ENCODE measurements at regions not wholly inside any gene's neighbourhood (a gene's known extent, or its start where the extent isn't known, plus 50 kb on each side); places are given as distances from the start of the nearest gene placed in this dataset.

DNA sequence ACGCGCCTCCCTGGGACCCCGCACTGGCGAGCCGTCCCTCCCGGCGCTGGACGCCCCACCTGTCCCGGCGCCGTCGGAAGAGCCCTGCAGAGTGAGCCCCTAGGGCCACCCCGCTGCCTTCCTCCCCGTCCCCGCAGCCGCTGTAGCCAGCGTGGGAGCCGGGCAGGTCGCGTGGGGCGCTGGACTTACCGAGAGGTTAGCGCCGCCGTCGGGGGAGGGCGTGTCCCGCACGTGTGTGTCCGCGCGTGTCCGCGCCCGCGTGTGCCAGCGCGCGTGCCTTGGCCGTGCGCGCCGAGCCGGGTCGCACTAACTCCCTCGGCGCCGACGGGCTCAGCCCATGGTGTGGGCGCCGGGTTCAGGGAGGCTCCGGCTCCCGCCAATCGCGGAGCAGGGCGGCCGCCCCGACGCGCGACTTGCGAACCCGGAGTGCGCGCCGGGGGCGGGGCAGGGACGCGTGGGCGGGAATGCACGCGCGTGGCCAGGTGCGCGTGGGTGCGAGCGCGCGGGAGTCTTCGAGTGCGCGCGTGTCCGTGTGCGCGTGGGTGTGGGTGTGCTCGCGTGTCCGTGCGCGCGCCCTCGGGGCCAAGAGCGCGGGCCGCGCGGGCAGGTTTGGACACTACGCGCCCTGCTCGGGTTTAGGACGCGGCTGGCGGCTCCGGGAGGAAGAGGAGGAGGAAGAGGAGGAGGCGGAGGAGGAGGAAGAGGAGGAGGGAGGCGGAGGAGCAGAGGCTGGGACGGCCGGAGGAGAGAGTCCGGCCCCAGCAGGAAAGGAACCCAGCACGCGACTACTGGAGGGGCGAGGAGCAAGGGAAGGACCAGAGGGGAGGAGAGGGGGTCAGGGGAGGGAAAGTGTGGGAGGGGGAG, 145.2 kb upstream of the ETS2 start:
- DNase-seq: no peak

DNA sequence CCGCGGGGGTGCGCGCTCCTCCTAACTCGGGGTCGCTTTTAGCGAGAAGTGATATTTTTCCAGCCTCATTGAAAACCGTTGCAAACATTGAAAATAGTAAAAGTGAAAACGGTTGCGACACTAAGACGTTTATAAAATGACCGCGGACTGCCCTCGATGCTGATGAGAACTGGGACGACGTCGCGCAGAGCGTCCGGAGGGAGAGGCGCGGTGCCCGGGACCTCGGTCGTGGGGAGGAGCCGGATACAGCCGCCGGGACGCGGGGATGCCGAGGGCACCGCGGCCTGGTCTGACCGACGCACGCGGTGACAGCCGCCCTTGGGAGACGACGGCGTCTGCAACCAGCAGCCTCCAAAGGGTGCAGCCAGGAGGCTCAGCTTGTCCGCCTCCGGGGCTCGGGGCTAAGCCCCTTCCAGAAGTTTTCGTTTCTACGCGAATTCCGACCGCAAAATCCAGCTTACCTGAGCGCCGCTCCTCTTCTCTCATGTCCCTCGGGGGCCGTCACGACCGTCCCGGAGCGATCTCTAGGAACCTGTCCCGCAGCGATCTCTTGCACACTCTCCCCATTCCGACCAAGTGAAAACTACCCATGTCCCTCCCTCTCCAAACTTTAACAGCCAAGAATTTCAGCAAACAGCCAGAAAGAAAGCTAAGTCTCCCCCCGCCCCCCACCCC, 144.4 kb upstream of the ETS2 start:
- no peak for DNase-seq

DNA sequence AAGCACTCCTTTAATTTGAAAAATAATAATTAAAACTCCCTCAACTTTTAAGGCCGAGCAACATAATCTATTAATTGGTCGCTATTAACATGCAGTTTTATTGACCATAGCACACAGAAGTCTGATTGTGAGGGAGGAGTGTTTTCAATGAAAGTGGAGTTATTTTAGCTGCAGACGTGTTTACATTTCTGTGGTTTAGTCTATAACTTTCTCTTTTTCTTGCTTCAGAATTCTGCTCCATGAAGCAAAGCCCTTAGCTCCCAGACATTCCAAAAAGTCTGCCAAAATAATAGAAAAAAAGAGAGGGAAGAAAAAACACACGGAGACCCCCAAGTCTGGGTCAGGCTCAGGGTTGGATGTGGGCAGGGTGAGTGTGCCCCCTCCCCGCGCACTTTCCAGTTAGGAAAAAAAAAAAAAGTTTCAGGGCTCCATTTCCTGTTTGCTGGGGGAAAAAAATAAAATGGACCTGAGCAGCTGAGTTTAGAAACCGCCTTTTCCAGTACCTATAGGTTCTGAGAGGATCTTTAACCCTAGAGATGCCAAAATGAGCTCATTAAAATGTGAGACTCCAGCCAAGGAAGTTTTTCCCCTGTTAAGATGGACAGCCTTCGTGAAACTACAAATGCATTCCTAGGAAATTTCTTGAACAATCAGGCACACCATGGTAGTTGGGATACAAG, 143.7 kb upstream of the ETS2 start:
- no peak for DNase-seq

DNA sequence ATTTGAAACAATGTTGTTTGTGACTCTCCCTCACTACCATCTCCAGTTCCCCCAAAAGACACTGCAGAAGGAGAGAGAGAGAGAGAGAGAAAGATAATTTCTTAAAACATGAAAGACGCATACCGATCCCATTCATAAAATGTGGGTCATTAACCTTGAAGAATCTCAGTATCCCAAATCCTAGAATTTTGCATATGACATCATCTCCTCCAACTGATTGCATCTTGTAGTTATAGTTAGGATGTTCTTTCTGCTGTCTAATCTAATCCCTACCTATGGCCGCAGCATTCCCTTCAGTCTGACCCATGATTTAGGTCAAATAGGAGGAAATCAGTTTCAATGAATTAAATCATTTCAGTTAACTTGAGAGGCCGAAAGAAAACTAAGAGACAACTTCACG, 142.4 kb upstream of the ETS2 start:
- DNase-seq: no peak

DNA sequence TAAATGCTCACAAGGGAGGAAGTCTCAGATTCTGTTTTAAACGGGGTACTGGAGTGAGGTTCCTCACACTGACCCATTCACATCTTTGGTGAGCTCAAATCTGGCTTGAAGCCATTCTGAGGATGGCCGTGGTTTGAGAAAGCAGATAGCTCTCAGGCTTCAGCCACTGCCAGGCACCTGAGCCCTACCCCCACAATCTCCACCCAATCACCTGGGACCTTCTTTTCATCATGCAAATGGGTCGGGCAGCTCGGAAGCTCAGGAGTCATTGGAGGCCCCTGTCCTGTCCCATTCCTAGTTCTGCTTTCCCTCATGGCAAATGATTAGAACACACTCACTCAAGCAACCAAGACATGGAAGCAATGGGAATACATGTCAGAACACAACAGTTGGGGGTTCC, 141.4 kb upstream of the ETS2 start:
- DNase-seq: no peak

DNA sequence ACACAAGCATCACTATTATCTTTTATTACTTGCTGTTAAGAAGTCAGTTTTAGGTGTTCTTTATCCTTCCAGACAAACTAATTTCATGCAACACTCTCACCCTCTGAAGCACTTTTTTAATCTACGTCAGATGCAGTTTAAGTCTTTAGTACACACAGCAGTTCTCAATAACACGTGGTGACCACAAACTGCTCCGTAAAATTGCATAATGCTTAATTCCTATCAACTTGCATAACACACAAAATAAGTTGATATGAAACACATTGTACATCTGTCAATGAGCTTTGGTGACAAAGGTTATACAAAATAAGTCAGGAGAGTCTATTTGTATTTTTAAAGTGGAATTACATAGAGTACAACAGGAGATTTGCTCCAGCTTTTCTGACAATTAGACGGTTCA, 140.9 kb upstream of the ETS2 start:
- DNase-seq: no peak

DNA sequence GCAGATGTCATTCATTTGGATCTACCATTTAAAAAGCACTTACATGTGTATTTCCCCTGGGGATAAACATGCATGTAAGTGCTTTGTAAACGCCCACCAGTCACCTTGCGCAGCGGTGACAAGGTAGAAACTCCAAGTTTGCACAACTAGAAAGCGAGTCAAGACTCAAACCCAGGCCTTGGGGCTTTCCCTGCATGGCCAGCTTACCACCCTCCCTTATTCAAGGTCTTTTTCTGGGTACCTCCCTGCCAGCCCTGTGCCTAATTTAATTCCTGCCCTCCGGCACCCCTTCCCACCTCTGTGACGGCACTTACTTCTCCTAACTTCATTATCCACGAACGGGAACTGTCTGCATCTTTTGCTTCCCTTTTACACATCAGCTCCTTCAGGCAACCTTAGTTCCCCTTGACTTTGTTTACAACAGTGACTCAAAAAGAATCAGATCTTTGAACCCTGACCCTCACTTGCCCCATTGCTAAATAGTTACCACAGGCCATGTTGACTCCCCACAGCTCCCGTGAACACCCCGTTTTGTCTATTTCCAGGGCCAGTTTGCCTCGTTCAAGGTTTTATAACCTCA, 138.3 kb upstream of the ETS2 start:
- DNase-seq: no peak

DNA sequence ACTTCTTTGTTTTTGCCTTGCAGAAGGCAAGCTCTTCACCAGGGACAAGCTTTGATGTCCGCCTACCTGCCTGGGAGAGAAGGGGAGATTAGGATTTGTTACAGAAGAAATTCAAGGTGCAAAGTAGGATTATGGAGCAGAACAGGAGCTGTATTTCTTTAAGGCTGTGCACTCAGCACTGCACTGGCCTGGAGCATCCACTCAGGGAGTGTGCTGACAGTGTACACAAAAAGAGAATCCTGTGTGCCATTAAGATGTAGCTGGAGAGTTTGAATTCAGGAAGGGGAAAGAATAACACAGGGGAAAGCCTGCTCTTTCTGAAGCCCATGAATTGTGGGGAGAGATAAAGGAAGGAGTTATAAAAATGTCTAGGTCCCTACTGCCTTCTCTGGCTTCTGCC, 137.7 kb upstream of the ETS2 start:
- DNase-seq: no peak

DNA sequence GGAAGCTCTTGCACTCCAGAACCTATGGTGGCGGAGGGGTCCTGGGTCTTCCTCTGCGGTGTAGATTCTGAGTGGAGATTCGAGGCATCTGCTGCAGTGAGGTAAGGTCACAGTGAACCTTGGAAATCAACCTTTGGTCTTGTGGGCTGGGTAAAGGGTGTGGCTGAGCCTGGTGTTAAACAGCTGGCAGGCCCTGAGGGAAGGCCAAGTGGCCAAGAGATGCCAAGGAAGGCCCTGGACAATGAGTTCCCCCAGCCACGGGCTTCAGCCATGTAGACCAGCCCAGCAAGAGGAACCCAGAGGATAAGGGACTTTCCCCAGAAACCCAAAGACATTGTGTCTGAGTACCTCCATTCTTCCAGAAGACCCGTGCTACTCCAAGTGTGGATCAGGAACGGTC, 137.2 kb upstream of the ETS2 start:
- DNase-seq: no peak

DNA sequence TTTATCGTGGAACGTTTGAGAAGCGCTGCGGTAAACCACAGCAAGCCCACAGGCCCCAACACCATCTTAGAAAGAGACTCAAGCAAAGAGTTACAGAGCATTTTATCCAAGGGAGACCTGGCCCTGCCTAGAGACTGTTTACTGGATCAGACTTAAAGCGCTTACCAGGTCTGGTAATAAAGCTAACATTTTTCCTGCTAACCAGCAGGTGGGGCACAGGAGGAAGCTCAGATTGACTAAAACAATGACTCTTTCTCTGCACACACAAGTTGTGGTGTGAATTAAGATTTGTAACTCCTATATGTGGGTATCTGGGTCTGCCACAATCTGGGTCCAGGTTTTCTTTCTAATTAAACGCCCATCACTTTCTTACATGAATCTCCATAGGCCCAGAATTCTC, 136.5 kb upstream of the ETS2 start:
- no peak for DNase-seq

DNA sequence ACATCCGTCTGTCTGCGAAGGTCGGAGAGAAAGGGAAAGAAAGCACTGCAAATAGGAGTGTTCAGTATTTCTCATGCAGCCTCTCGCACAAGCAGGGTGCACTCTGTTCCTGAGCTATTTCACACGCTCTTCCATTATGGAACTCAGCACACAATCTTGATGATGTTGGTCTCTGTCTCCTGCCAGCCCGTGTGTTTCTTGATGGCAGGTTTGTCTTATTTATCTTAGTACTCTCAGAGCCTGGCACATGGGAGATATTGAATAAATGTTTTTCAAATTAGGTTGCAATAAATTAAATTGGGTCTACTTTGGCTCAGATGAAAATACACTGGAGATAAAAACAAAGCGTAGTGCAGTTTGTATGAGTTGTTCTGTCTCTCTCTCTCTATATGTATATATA, 134.9 kb upstream of the ETS2 start:
- DNase-seq: no peak

DNA sequence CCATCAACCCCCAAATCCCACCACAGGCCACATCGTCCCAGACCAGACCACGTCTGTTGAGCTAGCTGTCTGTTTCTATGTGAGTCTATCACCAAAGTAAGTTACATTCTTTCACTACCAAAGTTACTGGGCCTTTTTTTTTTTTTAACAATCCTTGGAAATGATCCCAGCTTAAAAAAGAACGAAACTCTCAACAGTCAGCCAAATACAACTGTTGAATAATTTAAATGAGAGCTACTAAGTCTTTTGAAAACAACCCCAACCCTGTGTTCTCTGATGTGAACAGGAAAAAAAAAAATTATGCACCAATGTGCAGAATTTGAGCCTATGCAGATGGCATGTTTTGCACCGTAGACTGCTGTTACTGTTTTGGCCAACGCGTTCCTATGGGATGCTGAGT, 134.0 kb upstream of the ETS2 start:
- DNase-seq: no peak

DNA sequence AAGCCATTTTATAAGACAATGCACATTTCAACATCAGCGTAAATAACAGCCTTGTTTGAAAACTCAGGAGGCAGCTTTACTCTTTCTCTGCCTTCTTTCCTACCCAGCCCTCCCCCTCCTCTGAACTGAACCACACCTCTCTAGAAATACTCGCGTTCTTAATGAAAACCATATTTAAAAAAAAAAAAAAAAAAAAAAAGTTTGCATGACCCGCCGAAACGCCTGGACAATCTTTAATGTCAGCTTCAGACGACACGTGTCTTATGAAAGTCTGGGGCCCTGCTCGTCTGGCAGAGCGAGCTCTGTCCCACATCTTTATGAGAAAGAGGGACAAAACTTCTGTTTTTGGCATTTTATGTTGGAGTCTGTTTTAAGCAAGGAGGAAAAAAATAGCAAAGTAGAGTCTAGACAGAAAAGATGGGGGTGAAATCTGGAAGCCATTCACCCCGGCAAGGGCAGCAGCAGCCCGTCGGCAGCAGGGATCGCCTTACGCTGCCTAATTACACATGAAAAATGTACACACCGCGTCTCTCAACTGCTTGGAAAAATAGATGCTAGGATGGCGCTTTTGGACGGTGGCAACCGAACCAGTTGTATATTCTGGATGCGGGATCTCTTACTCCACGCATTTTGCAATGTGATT, 130.4 kb upstream of the ETS2 start:
- no peak for DNase-seq

DNA sequence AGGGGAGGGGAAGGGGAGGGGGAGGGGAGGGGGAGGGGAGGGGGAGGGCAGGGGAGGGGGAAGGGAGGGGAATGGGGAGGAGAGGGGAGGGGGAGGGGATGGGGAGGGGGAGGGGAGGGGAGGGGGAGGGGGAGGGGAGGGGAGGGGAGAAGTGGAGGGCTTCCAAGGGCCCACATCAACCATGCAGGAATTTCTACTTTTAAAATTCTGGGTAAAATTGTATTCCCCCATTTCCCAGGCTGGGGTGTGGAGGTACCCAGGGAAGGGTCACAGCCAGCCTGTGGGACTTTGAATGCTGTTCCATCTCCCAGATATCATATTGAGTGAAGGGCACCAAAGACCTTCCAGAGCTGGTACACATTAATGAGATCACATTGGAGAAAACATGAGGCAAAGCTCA, 126.9 kb upstream of the ETS2 start:
- no peak for DNase-seq

DNA sequence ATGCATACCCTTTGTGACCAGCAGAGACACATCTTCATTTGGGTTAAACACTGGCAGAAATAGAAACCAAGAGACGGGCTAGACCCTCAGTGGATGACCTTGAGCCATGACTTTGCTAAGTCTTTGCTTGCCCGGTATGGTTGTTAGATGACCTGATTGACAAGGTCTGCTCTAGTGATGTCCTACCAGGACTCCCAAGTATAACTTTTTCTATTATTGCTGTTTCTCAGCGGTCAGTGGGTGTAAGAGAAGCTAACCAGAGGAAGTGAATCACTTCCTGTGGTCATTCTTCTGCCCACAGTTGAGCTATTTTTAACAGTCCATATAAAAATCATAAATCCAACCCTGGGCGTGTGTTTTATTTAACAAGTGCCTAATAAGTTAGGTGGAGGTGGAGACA, 126.2 kb upstream of the ETS2 start:
- no peak for DNase-seq

DNA sequence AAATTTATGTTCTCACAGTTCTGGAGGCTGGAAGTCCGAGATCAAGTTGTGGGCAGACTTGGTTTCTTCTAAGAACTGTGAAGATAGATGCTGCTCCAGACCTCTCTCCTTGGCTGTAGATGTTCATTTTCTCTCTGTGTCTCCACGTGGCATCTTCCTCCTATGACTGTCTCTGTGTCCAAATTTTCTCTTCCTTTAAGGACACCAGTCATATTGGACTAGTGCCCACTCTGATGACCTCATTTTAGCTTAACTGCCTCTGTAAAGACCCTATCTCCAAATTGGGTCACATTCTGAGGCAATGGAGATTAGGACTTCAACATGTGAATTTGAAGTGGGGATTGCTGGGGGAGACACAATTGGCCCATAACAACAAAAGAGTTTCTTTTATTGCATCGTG, 125.3 kb upstream of the ETS2 start:
- no peak for DNase-seq

DNA sequence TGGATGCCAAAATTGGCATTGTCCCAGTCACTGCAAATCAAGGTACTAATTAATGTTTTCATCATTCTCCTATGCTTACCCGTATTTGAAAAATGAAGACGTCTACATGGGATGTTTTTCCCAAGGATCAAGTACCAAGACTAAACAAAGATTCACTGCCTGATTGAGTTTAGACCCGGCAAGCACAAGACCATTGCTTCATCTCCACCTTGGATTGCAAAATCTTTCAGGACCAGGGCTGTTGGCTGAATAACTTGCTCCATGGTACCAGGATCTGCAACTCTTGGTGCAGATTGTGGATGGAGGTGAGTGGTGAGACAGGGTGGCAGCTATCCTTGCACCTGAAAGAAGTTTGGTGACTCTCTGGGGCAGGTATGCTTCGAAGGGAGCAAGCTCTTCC, 122.5 kb upstream of the ETS2 start:
- DNase-seq: no peak

DNA sequence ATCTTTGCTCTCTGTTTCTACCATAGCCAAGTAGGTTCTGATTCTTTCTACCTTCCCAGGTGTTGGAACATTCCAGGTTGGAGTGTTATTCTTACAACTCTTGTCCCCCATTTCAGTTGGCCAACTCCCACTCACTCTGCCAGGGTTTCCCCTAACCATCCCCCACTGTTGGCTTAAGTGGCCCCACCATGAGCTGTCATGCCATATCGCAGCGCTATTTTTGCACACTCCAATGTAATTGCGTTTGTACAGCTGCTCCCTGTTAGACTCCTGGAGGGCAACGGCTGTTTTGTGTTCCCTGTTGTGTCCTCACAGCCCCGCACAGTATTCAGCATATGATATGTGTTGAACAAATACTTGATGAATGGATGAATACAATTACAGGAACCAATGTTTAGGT, 117.7 kb upstream of the ETS2 start:
- no peak for DNase-seq

DNA sequence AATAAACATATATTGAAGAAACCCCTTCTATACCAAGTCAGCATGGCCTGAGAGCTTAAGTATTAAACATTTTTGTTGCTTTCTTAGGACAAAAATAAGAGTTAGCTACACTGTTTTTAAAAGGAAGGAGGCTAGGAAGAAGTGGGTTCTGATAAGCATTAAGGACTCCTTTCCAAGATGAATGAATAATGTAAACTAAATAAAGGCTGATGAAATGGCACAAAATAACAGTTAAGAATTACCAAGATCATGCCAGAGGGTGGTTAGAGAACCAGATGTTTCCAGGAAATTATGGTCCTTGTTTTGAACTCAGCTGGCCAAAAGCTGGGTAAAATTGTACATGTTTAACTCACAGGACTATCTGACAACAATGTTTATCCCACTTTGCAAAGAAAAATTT, 114.1 kb upstream of the ETS2 start:
- DNase-seq: no peak

DNA sequence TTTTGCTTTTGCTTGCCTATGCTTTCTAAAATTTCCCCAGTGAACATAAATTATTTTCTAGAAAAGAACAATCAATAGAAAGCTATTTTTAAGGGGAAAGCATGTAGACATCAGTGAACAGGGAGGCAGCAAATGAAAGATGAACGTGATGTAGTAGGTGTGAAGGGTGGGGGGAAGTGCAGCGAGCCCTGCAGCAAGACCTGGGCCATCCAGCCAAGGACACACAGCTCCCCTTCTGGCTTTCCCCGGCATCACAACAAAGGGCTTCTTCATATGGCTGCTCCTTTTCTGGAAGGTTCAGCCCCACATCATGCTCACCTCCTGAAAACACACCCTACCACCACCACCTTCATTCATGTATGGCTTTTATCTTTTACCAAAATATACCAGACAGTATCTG, 109.2 kb upstream of the ETS2 start:
- DNase-seq: no peak

DNA sequence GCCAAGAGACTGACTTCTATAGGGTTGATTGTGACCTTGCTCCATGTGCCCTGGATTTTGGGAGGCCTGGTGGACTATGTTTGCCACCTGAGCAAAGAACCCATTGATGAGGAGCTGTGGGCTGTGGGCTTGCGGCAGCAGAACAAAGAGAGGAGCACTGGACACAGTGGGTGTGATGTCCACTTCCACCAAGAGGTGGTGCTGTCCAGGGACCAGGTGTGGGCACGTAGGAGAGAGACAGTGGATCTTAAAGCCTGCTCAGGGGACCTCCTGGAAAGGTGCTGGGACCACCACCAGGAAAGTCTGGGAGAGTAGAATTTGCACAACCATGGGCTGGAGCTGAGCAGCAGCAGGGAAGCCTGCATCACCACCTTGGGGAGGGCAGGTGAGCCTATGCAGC, 106.7 kb upstream of the ETS2 start:
- DNase-seq: no peak

DNA sequence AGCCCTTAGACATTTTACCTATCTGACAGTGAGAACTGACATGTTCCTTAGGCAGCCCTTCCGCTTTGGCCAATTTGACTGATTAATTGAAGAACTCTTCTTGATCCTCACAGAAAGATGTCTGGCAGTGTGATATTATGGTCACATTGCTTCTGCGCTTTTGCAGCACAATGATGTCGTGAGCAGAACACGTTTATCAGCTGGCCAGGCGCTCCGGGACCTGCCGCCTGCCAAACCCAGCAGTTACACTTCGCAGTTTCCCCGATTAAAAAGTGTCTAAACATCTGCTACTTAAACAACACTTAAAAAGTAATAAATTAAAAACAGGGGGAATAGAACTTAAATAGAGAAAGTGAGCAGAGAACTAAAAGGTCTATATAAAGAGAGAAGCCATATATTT, 103.5 kb upstream of the ETS2 start:
- no peak for DNase-seq

DNA sequence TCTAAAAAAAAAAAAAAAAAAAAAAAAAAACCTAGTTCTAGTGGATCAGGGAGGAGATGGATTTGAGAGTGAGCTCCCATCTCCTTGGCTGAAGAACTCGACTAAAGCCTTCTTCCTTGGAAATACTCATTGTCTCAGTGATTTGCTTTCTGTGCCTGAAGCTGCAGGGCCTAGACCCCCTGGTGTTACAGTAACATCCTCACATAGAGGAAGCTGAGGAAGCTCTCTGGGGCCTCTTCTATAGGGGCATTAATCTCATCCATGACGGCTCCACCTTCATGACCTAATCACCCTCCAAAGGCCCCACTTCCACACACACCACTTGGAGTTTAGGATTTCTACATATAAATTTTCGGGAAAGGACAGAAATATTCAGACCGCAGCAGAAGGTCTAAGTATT, 95.9 kb upstream of the ETS2 start:
- DNase-seq: no peak

Measured in central memory CD4-positive, alpha-beta T cell (primary cell).